ENCODE measurements at regions not wholly inside any gene's neighbourhood (a gene's known extent, or its start where the extent isn't known, plus 50 kb on each side); places are given as distances from the start of the nearest gene placed in this dataset.

GRCh38 chr1:4366091-4366490 lies 288.3 kb upstream of the AJAP1 start:
- TF ChIP-seq JUND (IDR thresholded peaks at IDR 0.05) (no peak), CTCF (IDR thresholded peaks at IDR 0.05; ENCODE audit: low read depth, low read length, missing input control) (no peak), TAF1 (conservative IDR thresholded peaks at IDR 0.05) (no peak), YY1 (IDR thresholded peaks at IDR 0.05) (no peak), GABPA (IDR thresholded peaks at IDR 0.05 in 1 of 2, conservative IDR thresholded peaks at IDR 0.05 in 1 of 2) (no peak), REST (IDR thresholded peaks at IDR 0.05) (no peak), RAD21 (IDR thresholded peaks at IDR 0.05) (no peak), ZBTB33 (IDR thresholded peaks at IDR 0.05) (no peak), RXRA (IDR thresholded peaks at IDR 0.05) (no peak)
